ENCODE measurements at regions not wholly inside any gene's neighbourhood (a gene's known extent, or its start where the extent isn't known, plus 50 kb on each side); places are given as distances from the start of the nearest gene placed in this dataset.
"Not testable (repeated sequence)": the region's sequence is repeated elsewhere in the genome, so short reads cannot be mapped to it uniquely, and the experiment has no call there.

GRCh38 chr13:87169337-87169736, 501.8 kb upstream of the SLITRK5 start:
- Histone ChIP-seq H3K27ac (no peak overlapping the region), H3K4me1 (no peaks in the 10 kb centered on the region), H3K36me3 (no peaks in the 10 kb centered on the region), H3K27me3 (no peaks in the 10 kb centered on the region), H3K9me3 (no peaks in the 10 kb centered on the region), H3K4me3 (no peak overlapping the region)
- intact Hi-C loops (cut with DNase I; ENCODE audit: low total_unique reads): no loop called here
- in situ Hi-C loops (cut with MboI; ENCODE audit: low sequenced_read_pairs in 4 of 4): no loop called here
- TF ChIP-seq CTCF (IDR thresholded peaks at IDR 0.05 in 4 of 5, conservative IDR thresholded peaks at IDR 0.05 in 1 of 5) (no peak), POLR2A (IDR thresholded peaks at IDR 0.05) (no peak)
- no peak for DNase-seq
- ATAC-seq: no peak

GRCh38 chr13:87172166-87172835, 498.9 kb upstream of the SLITRK5 start:
- no peak overlapping the region for H3K4me3 ChIP-seq
- no peak for DNase-seq
- no peaks in the 10 kb centered on the region for H3K9me3 ChIP-seq
- no peaks in the 10 kb centered on the region for H3K4me1 ChIP-seq
- H3K36me3 ChIP-seq: no peaks in the 10 kb centered on the region
- intact Hi-C loops (cut with DNase I; ENCODE audit: low total_unique reads) (no loop called here), in situ Hi-C loops (cut with MboI; ENCODE audit: low sequenced_read_pairs in 4 of 4) (no loop called here)
- ATAC-seq: no peak
- no peak for TF ChIP-seq POLR2A (IDR thresholded peaks at IDR 0.05)
- TF ChIP-seq CTCF (IDR thresholded peaks at IDR 0.05 in 4 of 5, conservative IDR thresholded peaks at IDR 0.05 in 1 of 5): no peak
- no peak overlapping the region for H3K27ac ChIP-seq
- no peaks in the 10 kb centered on the region for H3K27me3 ChIP-seq

- in situ Hi-C loops (cut with MboI; ENCODE audit: low sequenced_read_pairs in 4 of 4): loop anchor here in 1 of 4 donors (10.0 kb wide), 1 partner anchor 60 kb away; no protein-coding TSS in a partner anchor
- H3K9me3 ChIP-seq; intact Hi-C loops (cut with DNase I; ENCODE audit: low total_unique reads); H3K36me3 ChIP-seq; H3K27me3 ChIP-seq; H3K4me1 ChIP-seq; DNase-seq; H3K4me3 ChIP-seq; ATAC-seq; H3K27ac ChIP-seq: not testable (repeated sequence)
Observed at GRCh38 chr13:87185138-87185537, 486.0 kb upstream of the SLITRK5 start.

DNA sequence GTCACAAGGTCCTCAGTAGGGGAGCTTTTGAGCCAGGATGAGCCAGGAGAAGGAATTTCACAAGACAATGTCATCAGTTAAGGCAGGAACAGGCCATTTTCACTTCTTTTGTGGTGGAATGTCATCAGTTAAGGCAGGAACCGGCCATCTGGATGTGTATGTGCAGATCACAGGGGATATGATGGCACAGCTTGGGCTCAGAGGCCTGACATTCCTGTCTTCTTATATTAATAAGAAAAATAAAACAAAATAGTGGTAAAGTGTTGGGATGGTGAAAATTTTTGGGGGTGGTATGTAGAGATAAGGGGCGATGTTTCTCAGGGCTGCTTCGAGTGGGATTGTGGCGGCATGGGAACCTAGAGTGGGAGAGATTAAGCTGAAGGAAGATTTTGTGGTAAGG, 484.5 kb upstream of the SLITRK5 start:
- H3K9me3 ChIP-seq; H3K27me3 ChIP-seq; DNase-seq; intact Hi-C loops (cut with DNase I; ENCODE audit: low total_unique reads); ATAC-seq; H3K27ac ChIP-seq; H3K4me3 ChIP-seq; H3K36me3 ChIP-seq; H3K4me1 ChIP-seq: not testable (repeated sequence)
- in situ Hi-C loops (cut with MboI; ENCODE audit: low sequenced_read_pairs in 4 of 4): loop anchor here in 1 of 4 donors (10.0 kb wide), 1 partner anchor 58 kb away; no protein-coding TSS in a partner anchor

DNA sequence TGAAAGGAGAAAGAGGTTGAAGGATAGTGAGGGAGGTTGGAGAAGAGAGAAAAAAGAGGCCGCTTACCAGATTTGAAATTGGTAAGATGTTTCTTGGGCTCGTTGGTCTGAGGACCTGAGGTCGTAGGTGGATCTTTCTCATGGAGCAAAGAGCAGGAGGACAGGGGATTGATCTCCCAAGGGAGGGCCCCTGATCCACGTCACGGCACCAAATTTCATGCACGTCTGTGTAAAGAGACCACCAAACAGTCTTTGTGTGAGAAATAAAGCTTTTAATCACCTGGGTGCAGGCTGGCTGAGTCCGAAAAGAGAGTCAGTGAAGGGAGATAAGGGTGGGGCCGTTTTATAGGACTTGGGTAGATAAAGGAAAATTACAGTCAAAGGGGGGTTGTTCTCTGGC, 479.7 kb upstream of the SLITRK5 start:
- H3K27ac ChIP-seq; H3K4me3 ChIP-seq; H3K36me3 ChIP-seq; DNase-seq; H3K9me3 ChIP-seq; in situ Hi-C loops (cut with MboI; ENCODE audit: low sequenced_read_pairs in 4 of 4); H3K27me3 ChIP-seq; H3K4me1 ChIP-seq; ATAC-seq; intact Hi-C loops (cut with DNase I; ENCODE audit: low total_unique reads): not testable (repeated sequence)

DNA sequence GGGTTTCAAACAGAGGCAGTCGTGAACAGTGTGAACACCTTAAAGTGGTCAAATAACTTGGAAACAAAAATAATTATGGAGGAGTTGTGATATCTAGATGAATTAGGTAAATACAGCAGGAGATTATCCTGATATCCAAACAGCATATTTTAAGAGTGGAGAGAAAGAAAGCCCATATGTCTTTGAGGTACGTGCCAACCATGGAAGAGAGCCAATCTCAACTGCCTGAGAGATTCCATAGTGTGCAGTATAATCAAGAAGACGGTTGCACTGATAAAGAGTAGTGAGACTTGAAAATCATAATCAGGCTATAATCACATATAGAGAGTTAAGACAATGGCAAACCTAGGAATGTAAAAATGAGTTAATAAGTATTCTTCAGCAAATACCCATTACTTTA, 472.8 kb upstream of the SLITRK5 start:
- TF ChIP-seq CTCF (IDR thresholded peaks at IDR 0.05 in 4 of 5, conservative IDR thresholded peaks at IDR 0.05 in 1 of 5) (no peak), POLR2A (IDR thresholded peaks at IDR 0.05) (no peak)
- H3K4me1 ChIP-seq: no peaks in the 10 kb centered on the region
- H3K9me3 ChIP-seq: no peaks in the 10 kb centered on the region
- no peak overlapping the region for H3K27ac ChIP-seq
- no peak for ATAC-seq
- no peak overlapping the region for H3K4me3 ChIP-seq
- DNase-seq: no peak
- no peaks in the 10 kb centered on the region for H3K27me3 ChIP-seq
- no peaks in the 10 kb centered on the region for H3K36me3 ChIP-seq
- intact Hi-C loops (cut with DNase I; ENCODE audit: low total_unique reads) (no loop called here), in situ Hi-C loops (cut with MboI; ENCODE audit: low sequenced_read_pairs in 4 of 4) (no loop called here)

All from gastrocnemius medialis (tissue), 4 donors.